Stimulated activated CD8-positive, alpha-beta memory T cell treated with anti-CD3 and anti-CD28 coated beads, Interleukin-15, amount 100 ng/mL, for 1 hour (primary cell): ENCODE measurements at regions not wholly inside any gene's neighbourhood (a gene's known extent, or its start where the extent isn't known, plus 50 kb on each side); places are given as distances from the start of the nearest gene placed in this dataset.
"Not testable (repeated sequence)": the region's sequence is repeated elsewhere in the genome, so short reads cannot be mapped to it uniquely, and the experiment has no call there.

ENCODE experiments used
- DNase-seq: peaks from one replicate; pipeline ENCODE4 v3.0.0-alpha.2; 2020; ENCODE audit warnings: low read depth

DNA sequence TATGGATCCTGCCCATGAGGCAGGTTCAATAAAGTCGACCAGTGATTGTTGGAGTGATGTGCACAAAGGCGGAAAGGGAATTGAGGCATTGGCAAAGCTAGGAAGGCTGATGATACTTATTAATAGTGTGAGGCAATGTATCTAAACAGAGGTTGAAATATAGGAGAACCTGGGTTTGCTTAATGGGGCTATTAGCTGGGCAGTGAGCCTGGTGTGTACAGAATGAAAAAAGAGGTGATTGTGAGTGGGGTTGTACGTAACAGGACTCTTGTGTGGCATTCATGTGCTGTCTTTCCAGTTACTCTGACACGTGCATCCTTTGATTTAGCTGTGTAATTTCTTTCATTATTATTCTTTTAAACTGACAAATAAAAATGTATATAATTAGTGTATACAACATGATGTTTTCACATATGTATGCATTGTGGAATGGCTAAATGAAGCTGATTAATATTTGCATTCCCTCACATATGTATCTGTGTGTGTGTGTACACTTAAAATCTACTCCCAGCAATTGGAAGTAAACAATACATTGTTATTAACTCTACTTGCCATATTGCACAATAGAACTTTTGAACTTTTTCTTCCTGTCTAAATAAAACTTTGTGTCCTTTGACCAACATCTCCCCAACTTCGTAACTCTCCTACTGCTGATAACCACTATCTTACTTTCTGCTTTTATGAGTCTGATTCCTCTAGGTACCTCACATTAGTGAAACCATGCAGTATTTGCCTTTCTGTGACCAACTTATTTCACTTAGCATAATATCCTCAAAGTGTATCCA, 220.5 kb upstream of the SLC35B3 start:
- no peak for DNase-seq

DNA sequence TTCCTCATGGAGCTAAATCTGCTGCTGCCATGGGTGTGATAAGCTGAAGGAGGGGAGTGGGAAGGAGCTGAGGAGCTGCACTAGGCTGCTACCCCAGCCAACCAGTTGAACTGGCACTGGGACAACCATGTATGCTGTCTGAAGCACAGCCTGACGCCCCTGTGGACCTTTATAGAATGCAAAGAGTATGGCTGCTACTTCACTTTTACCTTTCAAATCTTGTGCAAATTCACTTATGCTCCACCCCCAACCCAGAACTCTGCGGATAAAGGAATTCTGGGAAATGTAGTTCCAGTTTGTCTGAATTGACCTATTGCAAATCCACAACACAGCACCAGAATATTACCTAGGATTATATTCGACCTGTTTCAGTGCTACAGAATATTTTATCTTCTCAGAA, 217.4 kb upstream of the SLC35B3 start:
- no peak for DNase-seq

DNA sequence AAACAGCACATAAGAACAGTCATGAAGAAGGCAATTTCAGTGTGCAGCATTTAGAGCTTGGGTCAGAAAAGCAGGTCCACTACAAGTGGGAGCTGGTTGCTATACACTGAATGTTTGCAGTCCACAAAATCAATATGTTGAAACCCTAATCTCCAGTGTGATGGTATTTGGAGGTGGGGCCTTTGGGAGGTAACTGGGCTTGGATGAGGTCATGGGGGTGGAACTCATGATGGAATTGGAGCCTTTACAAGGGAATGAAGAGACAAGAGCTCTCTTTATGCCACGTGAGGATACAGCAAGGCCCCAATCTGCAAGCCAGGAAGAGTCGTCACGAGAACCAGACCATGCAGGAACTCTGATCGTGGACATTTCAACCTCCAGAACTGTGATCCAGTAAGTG, 216.7 kb upstream of the SLC35B3 start:
- DNase-seq, result no peak

DNA sequence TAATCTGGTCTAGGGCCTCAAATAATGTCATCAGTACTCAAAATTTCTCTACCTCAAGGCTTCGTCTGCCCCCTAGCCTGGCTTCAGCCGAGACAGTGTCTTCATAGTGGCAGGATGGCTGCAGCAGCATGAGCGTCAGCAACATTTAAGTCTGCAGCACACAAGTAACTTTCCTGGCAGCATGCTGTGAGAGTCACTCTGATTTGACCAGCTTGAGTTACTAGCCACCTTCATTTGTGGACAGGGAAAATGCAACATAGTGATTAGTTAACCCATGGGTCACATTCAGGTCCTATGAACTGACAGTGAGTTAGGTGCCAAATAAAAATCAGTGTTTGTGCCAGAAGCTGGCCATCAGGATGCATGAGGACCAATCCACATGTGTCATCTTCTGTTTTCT, 209.9 kb upstream of the SLC35B3 start:
- no peak for DNase-seq

DNA sequence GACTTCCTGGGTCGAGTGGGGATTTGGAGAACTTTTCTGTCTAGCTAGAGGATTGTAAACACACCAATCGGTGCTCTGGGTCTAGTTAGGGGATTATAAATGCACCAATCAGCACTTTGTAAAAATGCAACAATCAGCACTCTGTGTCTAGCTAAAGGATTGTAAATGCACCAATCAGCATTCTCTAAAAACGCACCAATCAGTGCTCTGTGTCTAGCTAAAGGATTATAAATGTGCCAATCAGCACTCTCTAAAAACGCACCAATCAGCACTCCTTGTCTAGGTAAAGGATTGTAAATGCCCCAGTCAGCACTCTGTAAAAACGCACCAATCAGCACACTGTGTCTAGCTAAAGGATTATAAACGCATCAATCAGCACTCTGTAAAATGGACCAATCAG, 209.0 kb upstream of the SLC35B3 start:
- DNase-seq, result no peak

DNA sequence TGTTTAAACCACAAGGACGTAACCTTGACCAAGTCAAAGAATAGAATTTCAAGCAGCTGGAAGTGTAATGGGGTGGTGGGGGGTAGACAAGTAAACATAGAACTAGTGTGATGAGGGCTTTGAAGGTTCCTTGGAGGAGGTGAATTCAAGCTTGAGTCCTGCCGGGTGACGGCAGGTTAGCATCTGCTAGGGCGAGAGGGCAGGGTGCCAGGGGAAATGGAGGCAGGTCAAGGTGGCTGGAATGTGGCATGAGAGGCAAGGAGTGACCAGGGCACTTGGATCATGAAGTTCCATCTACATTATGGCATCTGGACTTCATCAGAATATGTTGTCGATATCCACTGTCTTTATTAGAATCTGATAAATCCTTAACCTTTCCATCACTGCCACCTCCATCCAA, 207.5 kb upstream of the SLC35B3 start:
- DNase-seq, result no peak

DNA sequence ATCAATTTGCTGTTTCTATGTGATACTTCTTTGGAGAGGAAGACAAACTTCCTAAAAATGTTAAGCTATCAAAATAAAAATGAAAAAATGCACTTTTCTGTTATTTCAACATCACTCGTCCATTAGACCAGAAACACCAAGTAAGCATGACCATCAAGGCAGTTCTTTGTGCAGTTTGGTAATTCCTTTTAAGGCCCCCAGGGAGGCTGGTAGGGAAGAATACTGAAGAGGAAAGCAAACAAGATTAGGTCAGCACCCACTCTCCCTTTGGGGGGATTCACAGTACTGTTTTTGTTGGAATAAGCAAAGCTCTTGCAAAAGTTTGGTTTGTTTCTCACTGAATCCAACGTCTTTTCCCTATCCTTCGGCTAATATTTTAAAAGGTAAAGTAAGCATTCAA, 206.8 kb upstream of the SLC35B3 start:
- DNase-seq, result no peak

DNA sequence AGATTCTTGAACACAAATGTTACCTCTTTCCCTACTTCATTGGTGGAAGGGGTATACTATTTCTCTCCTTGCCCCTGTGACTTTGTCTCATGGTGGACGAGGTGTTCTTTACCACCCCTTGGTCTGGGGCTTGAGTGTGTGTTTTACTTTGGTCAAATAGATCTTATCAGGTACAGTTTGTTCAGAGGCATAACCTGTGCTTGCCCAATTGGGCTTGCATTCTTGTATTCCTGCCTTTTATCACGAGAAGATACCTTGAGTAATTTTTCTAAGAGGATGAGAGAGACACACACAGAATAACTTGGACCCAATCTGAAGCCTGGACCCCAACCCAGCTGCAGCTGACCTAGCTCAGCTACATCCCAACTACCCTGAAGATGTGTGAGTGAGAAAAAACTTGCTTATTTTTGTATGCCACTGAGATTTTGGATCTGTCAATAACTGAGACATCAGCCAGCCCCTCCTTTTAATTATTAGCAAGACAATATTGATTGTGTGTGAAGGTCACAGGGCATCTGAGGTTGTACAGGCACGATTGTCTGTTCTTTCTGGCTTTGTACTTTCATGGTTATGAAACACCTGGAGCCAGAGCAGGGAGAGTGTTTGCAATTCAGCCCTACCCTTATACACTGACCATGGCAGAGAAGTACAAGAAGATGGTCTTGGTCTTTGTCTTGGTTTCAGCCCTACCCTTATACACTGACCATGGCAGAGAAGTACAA, 204.7 kb upstream of the SLC35B3 start:
- no peak for DNase-seq

DNA sequence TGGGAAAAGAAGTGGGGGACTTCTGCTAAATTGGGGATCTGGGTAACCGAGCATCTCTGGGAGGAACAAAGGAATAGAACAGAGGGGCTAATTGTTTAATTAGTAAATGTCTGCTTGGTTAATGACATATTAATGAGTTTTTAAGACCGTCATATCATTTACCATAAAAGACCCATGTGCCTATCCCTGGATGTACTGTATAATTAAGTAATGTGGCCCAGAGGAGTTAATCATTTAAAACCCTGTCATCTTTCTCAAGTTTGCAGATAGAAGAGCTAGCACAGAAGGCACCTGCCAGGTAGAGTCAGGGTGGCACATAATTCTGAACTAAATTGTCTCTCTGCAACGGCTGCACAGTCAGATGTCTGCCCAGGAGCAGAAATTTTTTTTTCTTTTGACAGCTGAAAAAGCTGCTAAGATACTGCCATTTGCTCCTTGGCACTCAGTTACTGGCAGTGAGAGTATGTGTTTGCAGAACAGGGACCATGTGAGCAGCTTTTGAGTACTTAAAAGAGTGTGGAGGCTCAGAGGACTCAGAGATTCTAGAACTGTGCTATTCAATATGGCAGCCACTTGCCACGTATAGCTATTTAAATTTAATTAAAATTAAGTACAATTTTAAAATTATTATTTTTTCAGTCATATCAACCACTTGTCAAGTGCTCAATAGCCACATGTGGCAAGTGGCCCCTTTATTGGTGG, 202.7 kb upstream of the SLC35B3 start:
- DNase-seq, result no peak

DNA sequence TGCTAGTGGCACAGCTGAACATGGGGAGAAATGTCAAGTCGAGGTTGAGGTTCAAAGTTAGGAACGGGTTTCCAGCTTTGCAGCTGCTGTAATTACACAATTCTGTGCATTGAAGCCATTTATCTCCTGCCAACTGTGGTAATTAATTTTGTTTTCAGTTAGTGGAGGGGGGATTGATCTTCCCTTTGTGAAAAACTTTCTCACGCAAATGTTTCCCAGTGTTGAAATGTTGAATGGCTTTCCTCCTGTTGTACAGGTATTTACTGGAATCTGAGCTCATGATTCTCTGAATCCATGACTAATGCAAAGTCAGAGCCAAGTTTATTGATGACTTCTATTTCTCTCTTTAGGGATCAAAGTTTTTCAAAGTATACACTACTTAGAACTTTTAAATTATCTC, 198.4 kb upstream of the SLC35B3 start:
- DNase-seq, result no peak

DNA sequence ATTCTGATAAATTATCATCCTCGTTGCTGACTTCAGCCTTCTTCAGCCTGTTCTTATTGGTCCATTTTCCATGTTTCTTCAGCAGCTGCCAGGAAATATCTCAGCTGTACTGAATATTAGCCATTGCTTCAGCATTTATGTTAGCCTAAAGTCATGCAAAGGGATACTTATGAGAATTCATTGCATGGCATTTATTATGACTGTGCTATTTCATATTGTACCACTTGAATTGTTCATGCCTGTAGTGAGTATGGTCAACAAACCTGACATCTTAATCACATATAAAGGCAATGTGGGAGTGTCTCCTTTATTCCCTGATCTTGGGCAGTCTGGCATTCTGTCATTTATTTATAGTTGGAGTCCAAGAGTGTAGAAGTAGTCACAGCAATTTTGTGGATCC, 193.4 kb upstream of the SLC35B3 start:
- no peak for DNase-seq

DNA sequence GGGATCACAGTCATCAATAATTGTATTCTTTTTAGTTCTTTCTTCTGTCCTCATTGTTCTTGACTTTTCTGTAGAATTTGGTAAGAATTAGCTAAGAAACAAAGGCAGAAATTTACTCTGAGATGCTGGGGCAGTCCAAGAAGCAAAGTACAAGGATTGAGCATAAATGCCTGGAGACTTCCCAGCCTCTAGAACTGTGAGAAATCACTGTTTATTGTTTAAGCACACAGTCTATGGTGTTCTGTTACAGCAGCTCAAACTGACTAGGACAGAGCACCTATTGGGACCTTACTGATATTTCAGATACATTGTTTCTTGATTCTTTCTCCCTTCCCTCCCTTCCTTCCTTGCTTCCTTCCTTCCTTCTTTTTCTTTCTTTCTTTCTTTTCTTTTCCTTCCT, 192.7 kb upstream of the SLC35B3 start:
- DNase-seq, result no peak

DNA sequence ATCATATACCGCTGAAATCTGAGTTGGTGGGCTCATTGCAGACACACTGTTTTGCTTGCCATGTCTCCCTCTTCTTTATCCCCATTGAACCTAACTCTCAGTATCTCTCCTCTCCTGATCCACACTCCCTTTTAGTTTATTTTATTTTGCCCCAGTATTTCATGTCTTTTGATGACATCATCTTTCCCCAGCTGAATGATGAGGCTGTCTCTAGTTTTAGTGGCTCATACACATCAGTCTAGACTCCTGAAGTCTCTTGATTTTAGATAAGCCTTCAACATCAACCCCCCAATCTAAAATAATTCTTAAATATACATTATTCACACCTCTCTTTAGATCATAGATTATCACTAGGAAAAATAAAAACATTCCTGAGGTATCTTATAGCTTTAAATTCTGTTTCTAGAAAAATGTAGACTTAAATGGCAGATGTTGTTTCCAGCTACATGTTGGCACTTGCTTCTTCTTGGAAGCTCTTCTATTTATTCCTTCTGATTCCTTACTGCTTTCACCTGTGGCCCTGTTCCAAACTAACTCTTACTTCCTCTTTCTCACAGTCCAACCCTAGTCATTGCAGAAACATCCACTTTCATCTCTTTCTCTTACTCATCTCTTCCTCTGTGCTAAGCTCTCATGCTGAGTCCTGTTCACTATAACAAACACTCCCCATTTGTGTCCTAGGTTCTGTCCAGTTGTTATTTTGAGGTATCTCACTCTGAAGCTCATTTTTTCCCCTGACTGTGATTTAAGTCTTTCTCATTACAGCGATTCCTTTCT, 191.9 kb upstream of the SLC35B3 start:
- DNase-seq, result no peak

DNA sequence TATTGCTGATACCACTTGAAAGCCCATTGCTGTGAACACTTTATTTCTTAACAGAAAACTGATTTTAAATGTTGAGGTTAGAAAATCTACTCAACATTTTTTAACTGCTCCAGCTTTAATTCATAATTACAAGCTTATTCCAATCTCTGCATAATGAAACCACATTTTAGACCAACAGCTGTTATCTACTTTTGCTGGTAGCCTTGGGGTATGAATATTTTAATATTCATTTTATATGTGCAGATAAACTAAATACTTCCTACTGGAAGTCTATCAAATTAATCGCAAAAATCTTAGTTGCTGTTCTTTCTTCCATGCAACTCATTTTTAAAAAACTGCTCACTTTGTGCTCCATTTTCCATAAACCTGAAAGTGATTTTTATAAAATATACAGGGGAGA, 189.3 kb upstream of the SLC35B3 start:
- DNase-seq, result no peak

DNA sequence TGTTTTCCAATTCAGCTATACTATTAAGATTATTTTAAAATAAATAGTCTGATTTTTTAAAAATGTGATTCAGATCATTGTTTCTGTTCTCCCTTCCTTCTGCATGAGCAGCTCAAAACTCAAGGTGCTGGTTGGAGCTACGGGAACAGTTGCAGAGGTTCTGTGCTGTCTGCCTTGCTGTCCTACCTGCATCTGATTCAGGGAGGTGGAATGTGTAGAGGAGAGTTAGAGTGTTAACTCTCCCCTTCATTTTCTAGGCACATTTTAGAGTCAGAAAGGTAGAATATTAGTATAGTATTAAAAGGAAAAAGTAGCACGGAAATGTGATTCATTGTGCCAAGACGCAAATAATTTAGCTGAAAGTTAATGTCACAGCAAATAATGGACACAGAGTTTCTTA, 188.1 kb upstream of the SLC35B3 start:
- no peak for DNase-seq

DNA sequence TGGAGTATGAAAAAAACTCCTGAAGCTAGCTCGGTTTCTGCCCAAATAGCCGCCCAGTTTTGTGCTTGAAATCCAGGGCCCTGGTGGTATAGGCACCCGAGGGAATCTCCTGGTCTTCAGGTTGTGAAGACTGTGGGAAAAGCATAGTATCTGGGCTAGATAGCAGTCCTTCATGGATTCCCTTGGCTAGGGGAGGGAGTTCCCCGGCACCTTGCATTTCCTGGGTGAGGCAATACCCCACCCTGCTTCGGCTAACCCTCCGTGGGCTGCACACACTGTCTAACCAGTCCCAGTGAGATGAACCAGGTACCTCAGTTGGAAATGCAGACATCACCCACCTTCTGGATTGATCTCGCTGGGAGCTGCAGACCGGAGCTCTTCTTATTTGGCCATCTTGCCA, 184.5 kb upstream of the SLC35B3 start:
- DNase-seq, result no peak

DNA sequence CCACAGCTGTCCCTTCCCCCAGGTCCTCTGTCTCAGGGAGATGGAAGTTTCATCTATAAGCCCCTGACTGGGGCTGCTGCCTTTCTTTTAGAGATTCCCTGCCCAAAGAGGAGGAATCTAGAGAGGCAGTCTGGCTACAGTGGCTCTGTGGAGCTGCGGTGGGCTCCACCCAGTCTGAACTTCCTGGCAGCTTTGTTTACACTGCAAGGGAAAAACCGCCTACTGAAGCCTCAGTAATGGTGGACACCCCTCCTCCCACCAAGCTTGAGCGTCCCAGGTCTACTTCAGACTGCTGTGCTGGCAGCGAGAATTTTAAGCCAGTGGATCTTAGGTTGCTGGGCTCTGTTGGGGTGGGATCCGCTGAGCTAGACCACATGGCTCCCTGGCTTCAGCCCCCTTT, 184.1 kb upstream of the SLC35B3 start:
- not testable (repeated sequence) for DNase-seq

DNA sequence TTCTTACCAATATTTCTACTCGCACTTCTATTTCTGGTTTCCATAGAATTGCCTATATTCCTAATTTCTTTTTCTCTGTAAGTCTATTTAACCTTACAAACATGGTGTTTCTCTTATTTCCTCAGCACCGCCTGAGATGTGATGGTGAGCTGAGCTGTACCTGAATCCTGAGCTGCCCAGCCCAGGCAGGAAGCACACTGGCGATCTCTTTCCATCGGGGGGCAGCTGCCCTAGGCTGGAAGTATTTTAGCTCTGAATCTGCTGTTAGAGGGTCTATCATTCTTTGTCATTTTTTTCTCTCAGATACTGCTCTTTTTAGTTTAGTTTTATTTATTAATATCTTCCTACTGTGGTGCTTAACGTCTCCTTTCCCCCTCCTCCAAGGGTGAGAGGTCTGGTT, 173.4 kb upstream of the SLC35B3 start:
- DNase-seq, result no peak

DNA sequence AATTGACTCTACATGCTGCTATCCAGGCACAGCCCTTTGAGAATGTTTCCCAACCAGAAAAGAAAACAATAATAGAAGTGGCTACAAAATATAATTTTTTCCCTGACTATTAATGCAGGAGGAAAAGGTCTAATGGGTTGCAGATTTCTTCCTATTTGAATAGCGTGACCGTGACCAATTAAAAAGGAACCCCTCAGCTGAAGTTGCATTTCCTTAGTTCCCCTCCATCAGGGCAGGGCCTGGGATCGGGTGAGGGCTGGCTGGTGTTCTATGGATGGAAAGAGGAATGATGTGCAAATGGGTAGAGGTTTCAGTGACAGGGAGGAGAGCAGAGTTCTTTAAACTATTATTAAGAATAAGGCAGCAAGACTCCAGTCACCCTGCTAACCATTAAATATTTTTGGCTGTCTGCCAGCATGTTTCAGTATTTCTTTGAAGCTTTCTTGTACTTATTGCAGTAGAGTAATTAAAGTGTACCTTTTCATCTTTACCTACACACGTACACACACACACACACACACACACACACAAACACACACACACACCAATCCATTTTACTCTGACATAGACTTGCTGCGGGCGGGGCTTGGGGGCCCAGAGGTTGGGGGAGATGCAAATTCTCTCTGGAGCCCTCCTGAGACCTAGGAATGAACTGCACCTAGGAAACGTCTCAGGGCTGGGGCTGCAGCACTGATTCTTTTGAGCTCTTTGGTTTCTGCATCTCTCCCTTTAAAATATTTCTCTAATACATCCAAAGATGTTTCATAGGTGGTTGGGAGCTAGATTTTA, 154.8 kb upstream of the SLC35B3 start:
- DNase-seq, result no peak

DNA sequence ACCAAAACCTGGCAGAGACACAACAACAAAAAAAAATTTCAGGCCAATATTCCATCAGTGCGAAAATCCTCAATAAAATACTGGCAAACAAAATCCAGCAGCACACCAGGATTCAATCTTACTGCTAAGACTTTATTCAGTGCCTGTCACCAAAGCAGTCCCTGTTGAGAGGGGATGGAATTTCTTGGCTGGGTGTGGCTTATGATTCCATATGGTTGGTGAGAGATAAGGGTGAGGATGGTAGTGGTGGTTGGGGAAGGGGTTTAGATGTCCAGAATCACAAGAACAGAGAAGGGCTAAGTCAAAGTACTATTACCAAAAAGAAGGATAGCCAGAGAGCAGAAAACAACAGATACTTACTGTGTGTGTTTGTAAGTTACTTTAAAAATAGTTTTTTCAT, 152.8 kb upstream of the SLC35B3 start:
- DNase-seq, result no peak

DNA sequence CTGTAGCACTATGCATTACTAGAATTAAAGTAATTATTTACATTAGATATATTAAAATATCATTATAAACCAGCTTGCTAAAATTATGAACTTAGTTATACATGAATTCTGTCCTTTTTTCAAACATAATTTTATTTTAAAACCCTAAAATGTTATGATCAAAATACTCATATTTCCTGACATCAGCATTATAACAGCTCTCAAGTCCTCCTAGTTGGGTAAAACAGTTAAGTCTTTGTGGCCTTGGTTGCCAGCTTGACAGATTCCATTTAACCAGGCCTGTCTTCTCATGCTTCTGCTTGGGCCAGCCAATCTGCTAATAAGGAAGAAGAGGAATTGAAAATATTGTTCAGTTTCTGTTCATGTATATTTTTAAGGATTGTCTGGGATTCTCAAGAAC, 147.9 kb upstream of the SLC35B3 start:
- no peak for DNase-seq

DNA sequence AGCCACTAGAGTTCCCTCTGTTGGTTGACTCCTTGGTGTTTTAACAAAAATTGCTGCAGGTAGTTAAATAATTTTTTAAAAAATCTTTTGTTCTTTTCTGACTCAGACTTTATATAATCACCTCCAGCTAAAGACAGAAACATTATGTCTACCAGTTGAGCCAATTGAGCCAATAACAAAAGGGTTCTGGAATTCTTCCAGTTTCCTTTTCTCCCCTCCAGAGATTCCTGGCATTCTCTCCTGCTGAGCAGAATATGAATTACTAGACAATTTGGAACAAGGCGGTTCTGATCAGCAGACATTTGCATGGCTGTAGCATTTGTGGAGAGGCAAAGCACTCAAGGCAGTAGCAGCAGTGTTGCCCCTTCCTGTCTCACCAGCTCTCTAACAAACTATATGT, 144.0 kb upstream of the SLC35B3 start:
- no peak for DNase-seq
